Liver (tissue), 3 donors: ENCODE measurements at regions not wholly inside any gene's neighbourhood (a gene's known extent, or its start where the extent isn't known, plus 50 kb on each side); places are given as distances from the start of the nearest gene placed in this dataset.

Source experiments
- HNF4A ChIP-seq, 2 donors: conservative IDR thresholded peaks; 2 replicates each; pipeline ENCODE4 v1.6.1; 2016; ENCODE audit warnings: antibody characterized with exemption in 2 of 2, mild to moderate bottlenecking in 2 of 2
- JUND ChIP-seq, 2 donors: IDR thresholded peaks; 2 replicates each; pipeline ENCODE4 v1.6.1; 2016; ENCODE audit warnings: antibody characterized with exemption in 2 of 2
- RAD21 ChIP-seq, 2 donors: IDR thresholded peaks; 2 replicates each; pipeline ENCODE4 v1.6.1; 2016; ENCODE audit warnings: antibody characterized with exemption in 2 of 2, mild to moderate bottlenecking in 2 of 2
- TAF1 ChIP-seq: conservative IDR thresholded peaks from 2 replicates; pipeline ENCODE4 v1.6.1; 2016; ENCODE audit warnings: antibody characterized with exemption, mild to moderate bottlenecking
- YY1 ChIP-seq: IDR thresholded peaks from 2 replicates; pipeline ENCODE4 v1.6.1; 2016; ENCODE audit warnings: antibody characterized with exemption, mild to moderate bottlenecking
- TF ChIP-seq, protein P1 (sequence below): fragments of 150-350 bp; IDR thresholded peaks from 2 replicates; pipeline ENCODE4 v1.5.1; 2017; ENCODE audit warnings: improper control_type of control experiment, low read depth, low read length; ENCODE audit not compliant: missing input control
- TF ChIP-seq, protein P2 (sequence below): IDR thresholded peaks from 2 replicates; pipeline ENCODE4 v1.6.1; 2016; ENCODE audit warnings: antibody characterized with exemption
- donor health status: healthy.
- donor health status: healthy.

DNA sequence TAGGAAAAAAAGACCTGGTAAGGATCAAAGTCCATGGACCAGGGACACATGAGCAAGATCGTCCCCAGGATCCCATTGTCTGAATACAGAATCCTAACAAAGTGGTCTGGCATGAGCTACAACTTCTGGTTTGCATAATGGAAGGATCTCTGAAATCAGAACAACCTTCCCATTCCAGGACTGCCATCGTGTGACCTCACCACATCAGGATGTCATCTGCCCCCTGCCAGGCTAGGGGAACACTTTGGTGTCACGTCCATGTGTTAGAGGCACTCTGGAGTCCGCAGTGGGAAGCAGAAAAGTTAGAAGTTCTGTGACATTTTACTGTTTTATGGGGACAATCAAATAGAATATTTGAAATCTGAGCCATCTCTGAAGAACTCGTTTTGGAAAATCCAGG, 160.7 kb downstream of the RGS9 start:
- TF ChIP-seq TAF1 (no peak), YY1 (no peak), JUND (IDR thresholded peaks at IDR 0.05) (no peak), HNF4A (conservative IDR thresholded peaks at IDR 0.05) (no peak), RAD21 (IDR thresholded peaks at IDR 0.05) (no peak)
- TF ChIP-seq, protein P1, sequence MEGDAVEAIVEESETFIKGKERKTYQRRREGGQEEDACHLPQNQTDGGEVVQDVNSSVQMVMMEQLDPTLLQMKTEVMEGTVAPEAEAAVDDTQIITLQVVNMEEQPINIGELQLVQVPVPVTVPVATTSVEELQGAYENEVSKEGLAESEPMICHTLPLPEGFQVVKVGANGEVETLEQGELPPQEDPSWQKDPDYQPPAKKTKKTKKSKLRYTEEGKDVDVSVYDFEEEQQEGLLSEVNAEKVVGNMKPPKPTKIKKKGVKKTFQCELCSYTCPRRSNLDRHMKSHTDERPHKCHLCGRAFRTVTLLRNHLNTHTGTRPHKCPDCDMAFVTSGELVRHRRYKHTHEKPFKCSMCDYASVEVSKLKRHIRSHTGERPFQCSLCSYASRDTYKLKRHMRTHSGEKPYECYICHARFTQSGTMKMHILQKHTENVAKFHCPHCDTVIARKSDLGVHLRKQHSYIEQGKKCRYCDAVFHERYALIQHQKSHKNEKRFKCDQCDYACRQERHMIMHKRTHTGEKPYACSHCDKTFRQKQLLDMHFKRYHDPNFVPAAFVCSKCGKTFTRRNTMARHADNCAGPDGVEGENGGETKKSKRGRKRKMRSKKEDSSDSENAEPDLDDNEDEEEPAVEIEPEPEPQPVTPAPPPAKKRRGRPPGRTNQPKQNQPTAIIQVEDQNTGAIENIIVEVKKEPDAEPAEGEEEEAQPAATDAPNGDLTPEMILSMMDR, result no peak
- TF ChIP-seq, protein P2, sequence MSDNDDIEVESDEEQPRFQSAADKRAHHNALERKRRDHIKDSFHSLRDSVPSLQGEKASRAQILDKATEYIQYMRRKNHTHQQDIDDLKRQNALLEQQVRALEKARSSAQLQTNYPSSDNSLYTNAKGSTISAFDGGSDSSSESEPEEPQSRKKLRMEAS, result no peak
